ENCODE measurements at regions not wholly inside any gene's neighbourhood (a gene's known extent, or its start where the extent isn't known, plus 50 kb on each side); places are given as distances from the start of the nearest gene placed in this dataset.

GRCh38 chr2:239587841-239588240, 187.0 kb upstream of the HDAC4 start:
- TF ChIP-seq, protein P1, sequence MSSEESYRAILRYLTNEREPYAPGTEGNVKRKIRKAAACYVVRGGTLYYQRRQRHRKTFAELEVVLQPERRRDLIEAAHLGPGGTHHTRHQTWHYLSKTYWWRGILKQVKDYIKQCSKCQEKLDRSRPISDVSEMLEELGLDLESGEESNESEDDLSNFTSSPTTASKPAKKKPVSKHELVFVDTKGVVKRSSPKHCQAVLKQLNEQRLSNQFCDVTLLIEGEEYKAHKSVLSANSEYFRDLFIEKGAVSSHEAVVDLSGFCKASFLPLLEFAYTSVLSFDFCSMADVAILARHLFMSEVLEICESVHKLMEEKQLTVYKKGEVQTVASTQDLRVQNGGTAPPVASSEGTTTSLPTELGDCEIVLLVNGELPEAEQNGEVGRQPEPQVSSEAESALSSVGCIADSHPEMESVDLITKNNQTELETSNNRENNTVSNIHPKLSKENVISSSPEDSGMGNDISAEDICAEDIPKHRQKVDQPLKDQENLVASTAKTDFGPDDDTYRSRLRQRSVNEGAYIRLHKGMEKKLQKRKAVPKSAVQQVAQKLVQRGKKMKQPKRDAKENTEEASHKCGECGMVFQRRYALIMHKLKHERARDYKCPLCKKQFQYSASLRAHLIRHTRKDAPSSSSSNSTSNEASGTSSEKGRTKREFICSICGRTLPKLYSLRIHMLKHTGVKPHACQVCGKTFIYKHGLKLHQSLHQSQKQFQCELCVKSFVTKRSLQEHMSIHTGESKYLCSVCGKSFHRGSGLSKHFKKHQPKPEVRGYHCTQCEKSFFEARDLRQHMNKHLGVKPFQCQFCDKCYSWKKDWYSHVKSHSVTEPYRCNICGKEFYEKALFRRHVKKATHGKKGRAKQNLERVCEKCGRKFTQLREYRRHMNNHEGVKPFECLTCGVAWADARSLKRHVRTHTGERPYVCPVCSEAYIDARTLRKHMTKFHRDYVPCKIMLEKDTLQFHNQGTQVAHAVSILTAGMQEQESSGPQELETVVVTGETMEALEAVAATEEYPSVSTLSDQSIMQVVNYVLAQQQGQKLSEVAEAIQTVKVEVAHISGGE (tag by site-specific recombination; conservative IDR thresholded peaks at IDR 0.05; ENCODE audit: low read depth) = no peak
- no peak for TF ChIP-seq ZBTB20 (tag by site-specific recombination; IDR thresholded peaks at IDR 0.05)
- TF ChIP-seq ZNF24 (tag by site-specific recombination; IDR thresholded peaks at IDR 0.05) = no peak
- TF ChIP-seq SP7 (tag by site-specific recombination; IDR thresholded peaks at IDR 0.05) = no peak
- no peak for TF ChIP-seq CTCF (tag by site-specific recombination; IDR thresholded peaks at IDR 0.05)

Measured in HEK293 (cell line).